ENCODE measurements at regions not wholly inside any gene's neighbourhood (a gene's known extent, or its start where the extent isn't known, plus 50 kb on each side); places are given as distances from the start of the nearest gene placed in this dataset.

- Histone ChIP-seq H3K79me2 (ENCODE audit: insufficient read depth, low read length) (no peaks in the 10 kb centered on the region), H3K4me2 (ENCODE audit: low read depth, low read length) (no peak overlapping the region), H2AFZ (ENCODE audit: low read length) (no peak overlapping the region), H3K4me3 (replicated peaks in 1 of 3; ENCODE audit: insufficient read depth in 1 of 3, low read depth in 2 of 3, low read length in 3 of 3) (no peak overlapping the region), H3K4me1 (ENCODE audit: insufficient read depth, low read length) (no peaks in the 10 kb centered on the region), H3K9ac (ENCODE audit: insufficient read depth, low read depth, low read length) (no peak overlapping the region), H4K20me1 (ENCODE audit: insufficient read depth, low read length) (no peaks in the 10 kb centered on the region), H3K9me3 (ENCODE audit: low read length) (no peaks in the 10 kb centered on the region), H3K27ac (ENCODE audit: extremely low read length, insufficient read depth, low read length) (no peak overlapping the region), H3K36me3 (replicated peaks in 1 of 2; ENCODE audit: control insufficient read depth in 1 of 2, insufficient read depth in 2 of 2, low read length in 2 of 2) (no peaks in the 10 kb centered on the region), H3K27me3 (ENCODE audit: control insufficient read depth in 1 of 2, insufficient read depth in 2 of 2, low read length in 2 of 2) (peaks cover 0 to 3% of the 10 kb centered on the region in 2 experiments; a peak in 1 of 5 replicates)
- in situ Hi-C loops (cut with HindIII; ENCODE audit: extremely low pct_ligation_motif_present, low pct_unique_long_range_greater_than_20kb) (no loop called here), intact Hi-C loops (cut with micrococcal nuclease; ENCODE audit: unreplicated experiment) (no loop called here)
- BruUV-seq (replicated peaks): no TSS peak
- 2% methylated on average over 5 of the region's 5 CpGs for WGBS (ENCODE audit: low lambda C conversion rate)
- CTCF ChIA-PET (ENCODE audit: low intra/inter-chr PET ratio, low total read pairs): no interaction called here
- POLR2A ChIA-PET: no interaction called here
- TF ChIP-seq MBNL3 (CRISPR knock-in tag; conservative IDR thresholded peaks at IDR 0.05) (no peak), ZFP62 (CRISPR knock-in tag; IDR thresholded peaks at IDR 0.05) (no peak)
- DNase-seq (ENCODE audit: low spot score): no peak
- FAIRE-seq: no peak
- ATAC-seq: no peak
These were observed 223.5 kb upstream of the IGFBP7 start for GRCh38 chr4:57333684-57334083.

DNA sequence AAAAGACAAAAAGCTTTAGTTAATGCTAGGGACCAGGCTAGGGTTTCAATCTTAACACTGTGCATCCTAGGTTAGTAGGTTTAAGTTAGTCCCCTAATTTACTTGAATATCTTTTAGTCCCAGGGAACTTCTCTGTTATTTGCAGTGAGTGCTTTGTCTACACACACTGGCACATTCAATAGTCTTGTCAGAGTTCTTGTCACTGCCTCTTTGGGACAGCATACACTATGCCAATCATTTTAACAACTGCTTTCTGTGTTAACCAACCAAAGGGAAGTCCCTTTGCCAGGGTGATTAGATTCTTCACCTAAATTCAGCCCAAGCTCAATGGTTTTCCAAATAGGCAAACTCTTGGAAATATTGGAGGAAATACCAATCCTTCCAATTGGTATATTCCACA lies 221.8 kb upstream of the IGFBP7 start:
- no peak for DNase-seq (ENCODE audit: low spot score)
- Histone ChIP-seq H2AFZ (ENCODE audit: low read length) (no peak overlapping the region), H3K9me3 (ENCODE audit: low read length) (no peaks in the 10 kb centered on the region), H4K20me1 (ENCODE audit: insufficient read depth, low read length) (no peaks in the 10 kb centered on the region), H3K79me2 (ENCODE audit: insufficient read depth, low read length) (no peaks in the 10 kb centered on the region), H3K4me3 (replicated peaks in 1 of 3; ENCODE audit: insufficient read depth in 1 of 3, low read depth in 2 of 3, low read length in 3 of 3) (no peak overlapping the region), H3K4me2 (ENCODE audit: low read depth, low read length) (no peak overlapping the region), H3K36me3 (replicated peaks in 1 of 2; ENCODE audit: control insufficient read depth in 1 of 2, insufficient read depth in 2 of 2, low read length in 2 of 2) (no peaks in the 10 kb centered on the region), H3K27me3 (ENCODE audit: control insufficient read depth in 1 of 2, insufficient read depth in 2 of 2, low read length in 2 of 2) (peaks cover 0 to 3% of the 10 kb centered on the region in 2 experiments; a peak in 1 of 5 replicates), H3K27ac (ENCODE audit: extremely low read length, insufficient read depth, low read length) (no peak overlapping the region), H3K9ac (ENCODE audit: insufficient read depth, low read depth, low read length) (no peak overlapping the region), H3K4me1 (ENCODE audit: insufficient read depth, low read length) (no peaks in the 10 kb centered on the region)
- no peak for ATAC-seq
- ChIA-PET CTCF (ENCODE audit: low intra/inter-chr PET ratio, low total read pairs) (no interaction called here), POLR2A (no interaction called here)
- BruUV-seq (replicated peaks): no TSS peak
- no peak for FAIRE-seq
- in situ Hi-C loops (cut with HindIII; ENCODE audit: extremely low pct_ligation_motif_present, low pct_unique_long_range_greater_than_20kb) (no loop called here), intact Hi-C loops (cut with micrococcal nuclease; ENCODE audit: unreplicated experiment) (no loop called here)
- no peak for TF ChIP-seq ZNF558 (CRISPR knock-in tag; IDR thresholded peaks at IDR 0.05; ENCODE audit: borderline replicate concordance)
- TF ChIP-seq FOSL2 (CRISPR knock-in tag; IDR thresholded peaks at IDR 0.05): no peak
- TF ChIP-seq REPIN1 (CRISPR knock-in tag; IDR thresholded peaks at IDR 0.05; ENCODE audit: borderline replicate concordance, low read depth): no peak
- TF ChIP-seq ZNF773 (CRISPR knock-in tag; IDR thresholded peaks at IDR 0.05; ENCODE audit: borderline replicate concordance): no peak
- TF ChIP-seq PLRG1 (conservative IDR thresholded peaks at IDR 0.05): no peak
- TF ChIP-seq DZIP1 (CRISPR knock-in tag; IDR thresholded peaks at IDR 0.05): no peak
- no peak for TF ChIP-seq HCFC1 (IDR thresholded peaks at IDR 0.05; ENCODE audit: low read depth, low read length)
- TF ChIP-seq NKX3-1 (CRISPR knock-in tag; IDR thresholded peaks at IDR 0.05): no peak
- no peak for TF ChIP-seq ZBTB39 (CRISPR knock-in tag; IDR thresholded peaks at IDR 0.05)
- no peak for TF ChIP-seq ZBTB14 (CRISPR knock-in tag; IDR thresholded peaks at IDR 0.05)
- TF ChIP-seq ZNF572 (CRISPR knock-in tag; IDR thresholded peaks at IDR 0.05): no peak
- no peak for TF ChIP-seq KAT8 (CRISPR knock-in tag; IDR thresholded peaks at IDR 0.05)
- no peak for TF ChIP-seq ZNF619 (CRISPR knock-in tag; IDR thresholded peaks at IDR 0.05)
- no peak for TF ChIP-seq KLF15 (CRISPR knock-in tag; IDR thresholded peaks at IDR 0.05; ENCODE audit: borderline replicate concordance)

Measured in HepG2 (cell line).